RWPE2 (cell line): ENCODE measurements at regions not wholly inside any gene's neighbourhood (a gene's known extent, or its start where the extent isn't known, plus 50 kb on each side); places are given as distances from the start of the nearest gene placed in this dataset.

Source experiments
- ATAC-seq: fragments of 200-7000 bp; cut with Tn5 transposase; 3 replicates; pipeline ENCODE4 v1.9.1; 2021; ENCODE audit warnings: low read depth
- DNase-seq: peaks from one replicate; pipeline ENCODE4 v3.0.0-alpha.2; 2020; ENCODE audit warnings: low spot score
- H3K27ac ChIP-seq: fragments of 450-650 bp; 2 replicates; pipeline ENCODE4 v1.5.1; 2017; ENCODE audit warnings: mild to moderate bottlenecking; ENCODE audit not compliant: poor library complexity, severe bottlenecking
- H3K27me3 ChIP-seq: fragments of 250-450 bp; sonication (Bioruptor Pico); 2 replicates; pipeline ENCODE4 v1.5.1; 2021; ENCODE audit warnings: mild to moderate bottlenecking, moderate library complexity; ENCODE audit not compliant: insufficient read depth, poor library complexity, severe bottlenecking
- H3K36me3 ChIP-seq: fragments of 250-450 bp; sonication (Bioruptor Pico); 2 replicates; pipeline ENCODE4 v1.5.1; 2020; ENCODE audit warnings: low read depth, mild to moderate bottlenecking, moderate library complexity
- H3K4me1 ChIP-seq: fragments of 250-450 bp; sonication (Bioruptor Pico); 2 replicates; pipeline ENCODE4 v1.5.1; 2021; ENCODE audit warnings: mild to moderate bottlenecking, moderate library complexity; ENCODE audit not compliant: insufficient read depth, poor library complexity, severe bottlenecking
- H3K4me3 ChIP-seq: fragments of 250-450 bp; sonication (Bioruptor Pico); 2 replicates; pipeline ENCODE4 v1.5.1; 2021; ENCODE audit warnings: mild to moderate bottlenecking, moderate library complexity; ENCODE audit not compliant: severe bottlenecking
- H3K9me3 ChIP-seq: fragments of 250-450 bp; sonication (Bioruptor Pico); 2 replicates; pipeline ENCODE4 v1.5.1; 2021; ENCODE audit warnings: mild to moderate bottlenecking, moderate library complexity; ENCODE audit not compliant: severe bottlenecking
- CTCF ChIP-seq: fragments of 450-650 bp; IDR thresholded peaks from one replicate; pipeline ENCODE4 v1.5.1; 2017; ENCODE audit warnings: mild to moderate bottlenecking, moderate library complexity; ENCODE audit not compliant: poor library complexity, severe bottlenecking

- TF ChIP-seq CTCF = no peak
- no peak overlapping the region for H3K27ac ChIP-seq
- no peak for DNase-seq
- H3K9me3 ChIP-seq = no peaks in the 10 kb centered on the region
- ATAC-seq = peak; percentile 26; the same call in 1 of the 3 replicates
- H3K4me1 ChIP-seq = peaks cover 7% of the 10 kb centered on the region
- H3K27me3 ChIP-seq = no peaks in the 10 kb centered on the region
- H3K36me3 ChIP-seq = no peaks in the 10 kb centered on the region
- no peak overlapping the region for H3K4me3 ChIP-seq
These were observed 62.3 kb upstream of the MAP4K3 start for GRCh38 chr2:39499336-39499735.

- Histone ChIP-seq H3K9me3 (no peaks in the 10 kb centered on the region), H3K27ac (no peak overlapping the region), H3K4me1 (peaks cover 19% of the 10 kb centered on the region), H3K36me3 (no peaks in the 10 kb centered on the region), H3K4me3 (no peak overlapping the region), H3K27me3 (no peaks in the 10 kb centered on the region)
- ATAC-seq (no peak), DNase-seq (no peak)
- no peak for TF ChIP-seq CTCF
These were observed 64.3 kb upstream of the MAP4K3 start for GRCh38 chr2:39501412-39501811.

GRCh38 chr2:39503277-39503676 is 66.2 kb upstream of the MAP4K3 start:
- H3K27ac ChIP-seq = no peak overlapping the region
- no peaks in the 10 kb centered on the region for H3K27me3 ChIP-seq
- DNase-seq (no peak), ATAC-seq (no peak)
- H3K4me1 ChIP-seq = peaks cover 19% of the 10 kb centered on the region
- no peaks in the 10 kb centered on the region for H3K9me3 ChIP-seq
- H3K36me3 ChIP-seq = no peaks in the 10 kb centered on the region
- TF ChIP-seq CTCF = no peak
- no peak overlapping the region for H3K4me3 ChIP-seq

DNA sequence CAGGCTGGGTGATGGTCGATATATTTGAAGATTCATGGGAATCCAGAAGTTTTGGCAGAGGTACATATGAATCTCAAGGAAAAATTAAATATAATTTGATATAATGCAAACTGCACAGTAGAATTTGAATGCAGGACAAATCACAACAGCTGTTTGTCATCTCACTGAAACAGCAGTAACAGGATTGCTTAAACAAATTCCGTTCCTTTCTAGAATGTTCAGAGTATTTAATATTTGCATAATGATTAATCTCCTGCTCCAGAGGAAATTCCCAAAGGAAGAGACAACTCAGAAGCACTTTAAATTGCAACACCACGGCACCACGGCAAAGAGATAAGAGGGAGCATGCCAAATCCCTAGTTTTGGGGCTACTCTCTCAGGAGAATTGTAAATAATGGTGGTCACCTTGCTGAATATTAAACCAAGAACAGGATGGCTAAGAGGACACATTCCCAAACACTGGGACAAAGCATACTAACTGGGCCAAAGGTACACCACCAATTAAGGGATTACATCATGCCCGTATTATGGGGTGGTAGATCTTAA is 67.8 kb upstream of the MAP4K3 start:
- Histone ChIP-seq H3K4me3 (no peak overlapping the region), H3K36me3 (no peaks in the 10 kb centered on the region), H3K9me3 (no peaks in the 10 kb centered on the region), H3K4me1 (peaks cover 19% of the 10 kb centered on the region), H3K27ac (peak overlapping the region; percentile 16), H3K27me3 (no peaks in the 10 kb centered on the region)
- TF ChIP-seq CTCF = no peak
- DNase-seq = no peak
- peak; percentile 81 for ATAC-seq

DNA sequence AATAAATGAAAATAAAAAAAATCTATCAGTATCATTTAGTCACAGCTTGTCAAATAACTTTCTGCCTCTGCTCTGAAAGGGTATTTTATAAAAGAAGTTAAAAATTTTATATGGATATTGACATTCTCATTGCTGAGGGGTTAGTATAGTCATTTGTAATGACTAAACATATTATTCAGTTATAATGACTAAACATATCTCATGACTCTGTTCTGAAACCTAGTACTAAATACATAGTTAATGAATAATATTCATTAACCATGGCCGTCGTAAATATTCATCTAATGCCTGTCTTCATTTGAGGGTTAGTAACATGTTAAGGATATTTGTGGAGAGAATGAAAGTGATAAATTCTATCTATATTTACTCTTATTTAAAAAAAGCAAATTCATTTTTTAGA is 69.1 kb upstream of the MAP4K3 start:
- no peak for DNase-seq
- peak overlapping the region; percentile 16 for H3K27ac ChIP-seq
- no peak for ATAC-seq
- no peaks in the 10 kb centered on the region for H3K27me3 ChIP-seq
- no peaks in the 10 kb centered on the region for H3K36me3 ChIP-seq
- peaks cover 19% of the 10 kb centered on the region for H3K4me1 ChIP-seq
- H3K9me3 ChIP-seq = no peaks in the 10 kb centered on the region
- no peak for TF ChIP-seq CTCF
- no peak overlapping the region for H3K4me3 ChIP-seq
